NCI-H1417 (cell line): ENCODE measurements at regions not wholly inside any gene's neighbourhood (a gene's known extent, or its start where the extent isn't known, plus 50 kb on each side); places are given as distances from the start of the nearest gene placed in this dataset.

ENCODE experiments used
- DNase-seq, 3 experiments: peaks; one replicate each; lab custom pipeline; 2025; lab: John Stamatoyannopoulos, UW

- DNase-seq, result no peak
Measured at GRCh38 chr18:78564518-78564917, 415.1 kb upstream of the SALL3 start.

GRCh38 chr18:78565240-78565639 lies 414.4 kb upstream of the SALL3 start:
- DNase-seq, result no peak

GRCh38 chr18:78566065-78566464 lies 413.6 kb upstream of the SALL3 start:
- DNase-seq, result no peak

- no peak for DNase-seq
Measured at GRCh38 chr18:78566720-78567119, 412.9 kb upstream of the SALL3 start.

GRCh38 chr18:78571063-78571785 lies 408.4 kb upstream of the SALL3 start:
- DNase-seq, result no peak

- no peak for DNase-seq
Measured at GRCh38 chr18:78571831-78572347, 407.7 kb upstream of the SALL3 start.

GRCh38 chr18:78573773-78574172 lies 405.8 kb upstream of the SALL3 start:
- no peak for DNase-seq

DNA sequence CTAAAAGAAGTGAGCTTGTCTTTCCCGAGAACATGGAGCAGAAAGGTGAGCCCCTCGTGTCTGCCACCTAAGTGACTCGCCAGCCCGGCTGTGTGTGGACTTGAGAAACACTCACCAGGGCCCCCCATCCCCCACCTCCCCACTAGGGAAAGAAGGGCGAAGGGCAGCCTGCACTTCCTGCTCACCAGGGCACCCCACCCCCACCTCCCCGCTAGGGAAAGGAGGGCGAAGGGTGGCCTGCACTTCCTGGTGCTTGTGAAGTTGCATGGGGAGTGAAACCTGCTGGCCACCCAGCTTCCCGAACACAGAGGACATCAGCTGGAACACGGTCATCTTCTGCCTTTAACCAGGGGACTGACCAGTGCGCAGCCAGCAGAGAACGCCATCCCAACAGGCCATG lies 402.7 kb upstream of the SALL3 start:
- no peak for DNase-seq

GRCh38 chr18:78579449-78579848 lies 400.2 kb upstream of the SALL3 start:
- no peak for DNase-seq

DNA sequence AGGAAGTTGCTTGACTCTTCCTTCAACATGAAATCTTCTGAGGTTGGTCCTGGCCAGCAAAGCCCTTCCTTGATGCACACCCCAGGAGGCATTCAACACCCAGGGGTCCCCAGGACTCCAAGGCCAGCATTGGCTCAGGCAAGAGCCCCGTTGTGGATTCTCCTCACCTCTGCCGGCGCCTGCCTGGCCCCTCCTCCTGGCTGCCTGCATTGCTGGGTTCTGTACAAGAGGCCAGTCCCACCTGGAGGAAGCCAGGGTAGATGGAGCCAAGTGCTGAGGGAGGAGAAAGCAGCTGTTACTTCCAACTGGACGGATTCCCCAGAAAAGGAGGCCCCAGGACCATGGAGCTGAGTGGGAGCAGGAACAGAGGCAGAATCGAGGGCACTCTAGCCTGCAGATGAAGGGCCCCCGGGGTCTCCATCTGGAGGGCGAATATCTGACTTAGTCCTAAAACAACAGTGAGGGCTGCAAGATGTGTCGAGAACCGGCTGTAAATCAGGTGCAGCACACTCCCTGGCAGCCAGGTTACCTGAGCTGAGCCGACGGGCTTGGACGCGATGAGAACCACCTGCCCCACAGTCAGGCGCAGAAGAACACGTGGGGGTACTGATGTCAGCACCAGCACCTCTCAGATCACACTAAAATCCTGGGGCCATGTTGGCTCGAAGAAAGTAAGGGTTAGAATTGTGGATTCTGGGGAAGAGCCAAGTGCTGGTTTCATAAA lies 399.6 kb upstream of the SALL3 start:
- no peak for DNase-seq

- DNase-seq, result no peak
Measured at GRCh38 chr18:78580835-78581339, 398.7 kb upstream of the SALL3 start.

GRCh38 chr18:78582181-78582709 lies 397.4 kb upstream of the SALL3 start:
- DNase-seq, result no peak

DNA sequence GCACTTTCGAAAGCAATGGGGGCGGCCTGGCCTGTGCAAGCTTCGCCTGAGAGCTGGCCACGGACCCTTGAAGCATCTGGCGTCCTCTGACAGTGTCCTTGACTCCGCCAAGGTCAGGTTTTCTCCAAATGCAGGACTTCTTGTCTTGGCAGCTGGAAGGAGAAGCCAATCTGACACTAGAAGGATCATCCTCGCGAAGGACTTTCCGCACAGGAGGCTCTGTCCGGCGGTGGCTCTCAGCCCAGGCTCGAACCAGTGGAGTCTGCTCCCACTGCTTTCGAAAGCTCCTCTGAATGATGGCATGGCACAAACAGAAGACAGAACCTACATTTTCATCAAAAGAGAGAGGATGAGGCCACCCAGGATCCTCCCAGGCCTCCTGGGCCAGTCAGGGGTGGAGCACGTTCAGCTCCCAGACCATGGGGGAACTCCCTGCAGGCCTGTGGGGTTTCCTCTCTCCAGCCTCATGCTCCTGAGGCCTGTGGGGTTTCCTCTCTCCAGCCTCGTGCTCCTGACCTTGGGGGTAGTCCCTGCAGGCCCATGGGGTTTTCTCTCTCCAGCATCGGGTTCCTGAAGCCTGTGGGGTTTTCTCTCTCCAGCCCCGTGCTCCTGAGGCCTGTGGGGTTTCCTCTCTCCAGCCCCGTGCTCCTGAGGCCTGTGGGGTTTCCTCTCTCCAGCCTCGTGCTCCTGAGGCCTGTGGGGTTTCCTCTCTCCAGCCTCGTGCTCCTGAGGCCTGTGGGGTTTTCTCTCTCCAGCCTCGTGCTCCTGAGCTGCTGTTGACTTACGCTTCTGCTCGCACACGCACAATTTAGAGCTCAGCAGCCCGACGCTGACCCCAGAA lies 396.5 kb upstream of the SALL3 start:
- DNase-seq, result no peak

DNA sequence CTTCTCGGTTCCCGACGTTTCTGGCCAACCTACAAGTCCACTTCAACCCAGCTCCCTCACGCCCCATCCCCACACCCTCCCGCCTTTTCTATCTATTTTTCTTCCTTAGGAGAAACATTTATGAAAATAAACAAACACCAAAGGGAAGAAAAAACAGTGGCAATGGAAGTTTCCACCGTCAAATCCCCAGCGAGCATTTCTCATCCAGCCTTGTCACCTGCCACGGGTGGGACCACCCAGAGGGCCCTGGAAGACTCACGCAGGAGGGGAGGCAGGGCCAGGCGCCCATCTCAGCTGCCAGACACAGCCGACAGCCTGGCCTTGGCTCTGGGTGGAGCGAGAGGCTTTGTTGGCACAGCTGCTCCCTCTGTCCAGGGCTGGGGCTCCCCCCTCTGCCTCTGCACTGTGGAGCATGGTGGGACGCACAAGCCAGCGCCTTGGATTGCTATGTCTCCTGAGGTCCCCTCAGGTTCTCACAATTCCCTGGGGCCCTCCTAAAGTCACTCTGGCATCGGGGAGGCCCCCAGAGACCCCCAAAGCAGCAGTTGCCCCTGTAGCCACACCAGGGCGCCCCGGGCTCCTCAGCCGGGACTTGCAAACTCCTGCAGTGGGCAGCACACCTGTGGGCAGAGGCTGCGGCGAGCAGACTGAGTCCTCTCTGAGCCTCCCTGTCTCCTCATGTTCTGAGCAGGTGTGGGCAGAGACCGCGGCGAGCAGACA lies 395.7 kb upstream of the SALL3 start:
- no peak for DNase-seq

DNA sequence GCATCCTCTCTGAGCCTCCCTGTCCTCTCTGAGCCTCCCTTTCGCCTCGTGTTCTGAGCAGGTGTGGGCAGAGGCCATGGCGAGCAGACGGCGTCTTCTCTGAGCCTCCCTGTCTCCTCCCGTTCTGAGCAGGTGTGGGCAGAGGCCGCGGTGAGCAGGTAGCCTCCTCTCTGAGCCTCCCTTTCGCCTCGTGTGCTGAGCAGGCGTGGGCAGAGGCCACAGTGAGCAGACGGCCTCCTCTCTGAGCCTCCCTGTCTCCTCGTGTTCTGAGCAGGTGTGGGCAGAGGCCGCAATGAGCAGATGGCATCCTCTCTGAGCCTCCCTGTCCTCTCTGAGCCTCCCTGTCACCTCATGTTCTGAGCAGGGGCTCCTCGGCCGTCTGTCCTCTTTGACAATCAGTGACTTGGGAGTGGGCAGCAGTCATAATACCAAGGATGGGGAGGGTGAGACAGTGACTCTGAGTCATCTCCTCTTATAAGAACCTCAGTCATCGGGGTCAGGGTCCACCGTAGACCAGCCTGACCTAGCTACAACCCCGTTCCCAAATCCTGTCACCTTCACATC lies 395.1 kb upstream of the SALL3 start:
- no peak for DNase-seq

GRCh38 chr18:78586586-78586985 lies 393.0 kb upstream of the SALL3 start:
- no peak for DNase-seq

GRCh38 chr18:78587096-78587495 lies 392.5 kb upstream of the SALL3 start:
- no peak for DNase-seq

DNA sequence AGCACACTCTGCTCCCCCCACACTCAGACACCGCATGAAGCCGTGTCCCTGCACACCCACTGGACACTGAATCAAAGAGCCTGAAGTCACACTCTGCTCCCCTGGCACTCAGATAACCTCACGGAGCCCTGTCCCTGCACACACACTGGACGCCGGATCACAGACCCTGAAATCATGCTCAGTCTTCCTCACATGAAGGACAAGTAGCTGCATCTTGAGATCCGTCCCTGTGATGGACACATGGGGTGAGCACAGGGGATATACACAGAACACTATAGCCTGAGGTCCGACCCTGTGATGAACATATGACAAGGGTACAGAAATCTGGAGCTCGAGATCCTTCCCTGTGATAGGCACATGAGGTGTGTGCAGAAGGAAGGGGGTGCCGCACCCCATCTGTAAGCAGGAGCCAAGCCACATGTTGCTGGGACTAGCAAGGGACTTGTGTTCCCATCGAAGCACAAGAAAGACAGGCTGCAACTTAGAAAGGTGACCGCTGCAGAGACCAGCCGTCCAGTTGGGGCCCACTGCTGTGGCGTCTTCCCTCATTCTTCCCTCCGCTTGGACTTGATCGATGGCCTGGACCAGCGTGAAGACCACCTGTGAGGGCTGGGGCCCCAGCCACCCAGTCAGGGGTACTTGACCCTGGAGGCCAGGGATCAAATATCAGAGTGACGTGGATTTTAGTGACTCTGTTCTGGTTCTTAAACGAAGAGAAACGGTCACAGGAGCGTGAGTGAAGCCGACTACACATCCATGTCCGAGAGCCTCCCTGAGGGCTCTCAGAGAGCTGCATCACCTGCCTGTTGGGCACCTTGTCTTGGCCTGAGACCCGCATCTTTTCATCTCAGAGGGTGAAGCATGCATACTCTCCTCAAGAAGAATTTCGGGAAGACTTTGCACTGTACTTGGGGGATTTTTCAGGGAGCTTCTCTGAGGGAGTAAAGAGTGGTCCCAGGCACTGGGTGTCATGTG lies 391.7 kb upstream of the SALL3 start:
- DNase-seq, result no peak

DNA sequence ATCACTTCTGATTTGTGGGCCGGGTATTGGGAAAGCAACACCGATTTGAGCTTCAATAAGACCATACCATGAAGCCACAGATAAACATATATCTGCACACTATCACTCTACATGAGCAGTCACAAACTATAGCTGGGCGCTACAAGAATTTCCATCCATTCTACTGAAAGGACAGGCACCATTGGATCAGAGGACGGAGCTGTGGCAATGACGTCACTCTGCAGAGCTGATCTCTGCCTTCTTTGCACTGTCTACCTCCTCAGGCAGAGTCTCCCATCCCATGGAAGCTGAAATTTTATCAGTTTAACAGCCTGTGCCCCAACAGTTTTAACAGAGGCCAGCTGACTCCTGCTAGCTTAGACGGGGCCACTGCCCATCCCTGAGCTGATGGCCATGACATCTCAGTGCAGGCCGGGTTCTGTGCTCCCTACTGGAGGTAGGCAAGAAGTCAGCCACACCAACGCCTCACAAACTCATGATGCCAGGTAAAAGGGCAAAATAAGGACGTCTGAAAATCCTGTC lies 389.6 kb upstream of the SALL3 start:
- DNase-seq, result no peak

- DNase-seq, result no peak
Measured at GRCh38 chr18:78595453-78595852, 384.2 kb upstream of the SALL3 start.
